ENCODE measurements at regions not wholly inside any gene's neighbourhood (a gene's known extent, or its start where the extent isn't known, plus 50 kb on each side); places are given as distances from the start of the nearest gene placed in this dataset.

GRCh38 chr4:23365871-23366556 lies 523.8 kb downstream of the PPARGC1A start:
- H3K4me3 ChIP-seq (ENCODE audit: low read depth, low read length) = no peak overlapping the region
- no peak for DNase-seq (ENCODE audit: low read depth)
- TF ChIP-seq CTCF (IDR thresholded peaks at IDR 0.05; ENCODE audit: low read depth, low read length, missing control alignments) = no peak
- in situ Hi-C loops (cut with HindIII; ENCODE audit: low sequenced_read_pairs) = no loop called here

GRCh38 chr4:23365086-23365485 lies 524.8 kb downstream of the PPARGC1A start:
- DNase-seq (ENCODE audit: low read depth) = no peak
- no peak for TF ChIP-seq CTCF (IDR thresholded peaks at IDR 0.05; ENCODE audit: low read depth, low read length, missing control alignments)
- in situ Hi-C loops (cut with HindIII; ENCODE audit: low sequenced_read_pairs) = no loop called here
- H3K4me3 ChIP-seq (ENCODE audit: low read depth, low read length) = no peak overlapping the region

GRCh38 chr4:23364167-23364566 lies 525.7 kb downstream of the PPARGC1A start:
- in situ Hi-C loops (cut with HindIII; ENCODE audit: low sequenced_read_pairs) = no loop called here
- DNase-seq (ENCODE audit: low read depth) = no peak
- no peak for TF ChIP-seq CTCF (IDR thresholded peaks at IDR 0.05; ENCODE audit: low read depth, low read length, missing control alignments)
- H3K4me3 ChIP-seq (ENCODE audit: low read depth, low read length) = no peak overlapping the region

GRCh38 chr4:23361453-23361852 lies 528.4 kb downstream of the PPARGC1A start:
- no peak for DNase-seq (ENCODE audit: low read depth)
- no peak overlapping the region for H3K4me3 ChIP-seq (ENCODE audit: low read depth, low read length)
- in situ Hi-C loops (cut with HindIII; ENCODE audit: low sequenced_read_pairs) = no loop called here
- TF ChIP-seq CTCF (IDR thresholded peaks at IDR 0.05; ENCODE audit: low read depth, low read length, missing control alignments) = no peak

DNA sequence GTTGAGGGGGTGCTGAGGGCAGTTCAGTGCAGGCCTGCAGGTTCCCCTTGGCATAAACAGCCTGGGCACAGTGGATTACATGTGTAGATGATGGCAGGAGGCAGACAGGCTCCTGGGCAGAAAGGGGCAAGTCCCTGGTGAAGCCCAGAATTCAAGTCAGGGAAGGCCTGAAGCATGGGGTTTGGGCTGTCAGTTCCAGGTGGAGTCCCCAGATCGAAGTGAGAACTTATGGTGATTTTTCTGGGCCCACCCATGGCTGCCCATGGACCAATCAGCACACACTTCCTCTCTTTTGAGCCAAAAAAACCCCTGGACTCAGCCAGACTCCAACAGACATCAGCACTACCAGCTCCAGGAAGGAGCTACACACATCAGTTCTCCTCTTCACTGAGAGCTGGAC lies 529.1 kb downstream of the PPARGC1A start:
- TF ChIP-seq CTCF (IDR thresholded peaks at IDR 0.05; ENCODE audit: low read depth, low read length, missing control alignments) = no peak
- H3K4me3 ChIP-seq (ENCODE audit: low read depth, low read length) = no peak overlapping the region
- in situ Hi-C loops (cut with HindIII; ENCODE audit: low sequenced_read_pairs) = no loop called here
- no peak for DNase-seq (ENCODE audit: low read depth)

GRCh38 chr4:23355258-23355657 lies 534.6 kb downstream of the PPARGC1A start:
- TF ChIP-seq CTCF (IDR thresholded peaks at IDR 0.05; ENCODE audit: low read depth, low read length, missing control alignments) = no peak
- no peak for DNase-seq (ENCODE audit: low read depth)
- no peak overlapping the region for H3K4me3 ChIP-seq (ENCODE audit: low read depth, low read length)
- in situ Hi-C loops (cut with HindIII; ENCODE audit: low sequenced_read_pairs) = no loop called here

All from astrocyte of the cerebellum (primary cell).